ENCODE measurements at regions not wholly inside any gene's neighbourhood (a gene's known extent, or its start where the extent isn't known, plus 50 kb on each side); places are given as distances from the start of the nearest gene placed in this dataset.

- H3K27me3 ChIP-seq (replicated peaks in 2 of 5; ENCODE audit: control insufficient read depth in 4 of 5, insufficient read depth in 5 of 5, low read length in 4 of 5): no peaks in the 10 kb centered on the region
- no peak for DNase-seq
- POLR2A ChIA-PET: no interaction called here
- no peaks in the 10 kb centered on the region for H3K4me1 ChIP-seq (ENCODE audit: control extremely low read depth in 1 of 4, control insufficient read depth in 4 of 4, insufficient read depth in 4 of 4, low read length in 3 of 4)
- H3K9me3 ChIP-seq (ENCODE audit: control extremely low read depth in 1 of 5, control insufficient read depth in 4 of 5, insufficient read depth in 2 of 5, low read depth in 1 of 5, low read length in 4 of 5): peaks cover 0 to 3% (median 2%) of the 10 kb centered on the region in 5 experiments
- H3K36me3 ChIP-seq (ENCODE audit: control insufficient read depth in 4 of 4, insufficient read depth in 4 of 4, low read length in 3 of 4): no peaks in the 10 kb centered on the region
- H3K27ac ChIP-seq (ENCODE audit: insufficient read depth in 1 of 2, low read depth in 1 of 2, low read length in 2 of 2, poor library complexity in 1 of 2, severe bottlenecking in 2 of 2): no peak overlapping the region
- H3K4me3 ChIP-seq (ENCODE audit: control insufficient read depth in 1 of 7, extremely low read depth in 1 of 7, insufficient read depth in 4 of 7, low read depth in 2 of 7, low read length in 6 of 7): no peak overlapping the region
- CTCF ChIA-PET: no interaction called here
- 100% methylated on average over 1 of the region's 7 CpGs for WGBS (ENCODE audit: insufficient coverage)
Measured at GRCh38 chr12:114858388-114859146, 174.6 kb upstream of the TBX3 start.

GRCh38 chr12:114855678-114856077, 171.7 kb upstream of the TBX3 start:
- ChIA-PET CTCF (no interaction called here), POLR2A (no interaction called here)
- WGBS (ENCODE audit: insufficient coverage): 90% methylated on average over 1 of the region's 3 CpGs
- no peaks in the 10 kb centered on the region for H3K27me3 ChIP-seq (replicated peaks in 2 of 5; ENCODE audit: control insufficient read depth in 4 of 5, insufficient read depth in 5 of 5, low read length in 4 of 5)
- no peak for DNase-seq
- no peaks in the 10 kb centered on the region for H3K4me1 ChIP-seq (ENCODE audit: control extremely low read depth in 1 of 4, control insufficient read depth in 4 of 4, insufficient read depth in 4 of 4, low read length in 3 of 4)
- peaks cover 0 to 3% (median 2%) of the 10 kb centered on the region in 5 experiments for H3K9me3 ChIP-seq (ENCODE audit: control extremely low read depth in 1 of 5, control insufficient read depth in 4 of 5, insufficient read depth in 2 of 5, low read depth in 1 of 5, low read length in 4 of 5)
- no peak overlapping the region for H3K27ac ChIP-seq (ENCODE audit: insufficient read depth in 1 of 2, low read depth in 1 of 2, low read length in 2 of 2, poor library complexity in 1 of 2, severe bottlenecking in 2 of 2)
- no peaks in the 10 kb centered on the region for H3K36me3 ChIP-seq (ENCODE audit: control insufficient read depth in 4 of 4, insufficient read depth in 4 of 4, low read length in 3 of 4)
- no peak overlapping the region for H3K4me3 ChIP-seq (ENCODE audit: control insufficient read depth in 1 of 7, extremely low read depth in 1 of 7, insufficient read depth in 4 of 7, low read depth in 2 of 7, low read length in 6 of 7)

DNA sequence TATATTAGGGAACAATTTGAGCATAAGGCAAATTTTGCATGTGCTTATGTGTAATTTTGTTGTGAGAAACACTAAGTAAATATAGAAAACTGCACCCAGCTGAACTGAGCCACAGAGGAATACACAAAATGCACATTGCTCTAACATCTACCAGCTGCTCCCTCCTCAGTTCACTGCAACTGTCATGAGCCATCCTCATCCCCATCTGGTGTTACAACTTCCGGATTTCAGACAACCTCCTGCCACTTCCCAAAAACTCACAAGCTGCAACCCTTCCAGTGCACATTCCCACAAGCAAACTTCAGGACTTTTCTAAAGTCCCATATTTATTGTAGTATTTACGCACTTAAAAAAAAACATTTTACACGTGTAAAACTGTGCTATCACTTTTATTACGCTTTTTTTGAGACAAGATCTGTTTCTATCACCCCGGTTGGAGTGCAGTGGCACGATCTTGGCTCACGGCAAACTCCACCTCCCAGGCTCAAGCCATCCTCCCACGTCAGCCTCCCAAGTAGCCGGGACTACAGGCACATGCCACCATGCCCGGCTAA, 169.1 kb upstream of the TBX3 start:
- DNase-seq: no peak
- Histone ChIP-seq H3K9me3 (ENCODE audit: control extremely low read depth in 1 of 5, control insufficient read depth in 4 of 5, insufficient read depth in 2 of 5, low read depth in 1 of 5, low read length in 4 of 5) (peaks cover 0 to 3% (median 2%) of the 10 kb centered on the region in 5 experiments), H3K27ac (ENCODE audit: insufficient read depth in 1 of 2, low read depth in 1 of 2, low read length in 2 of 2, poor library complexity in 1 of 2, severe bottlenecking in 2 of 2) (no peak overlapping the region), H3K4me1 (ENCODE audit: control extremely low read depth in 1 of 4, control insufficient read depth in 4 of 4, insufficient read depth in 4 of 4, low read length in 3 of 4) (no peaks in the 10 kb centered on the region), H3K27me3 (replicated peaks in 2 of 5; ENCODE audit: control insufficient read depth in 4 of 5, insufficient read depth in 5 of 5, low read length in 4 of 5) (no peaks in the 10 kb centered on the region), H3K36me3 (ENCODE audit: control insufficient read depth in 4 of 4, insufficient read depth in 4 of 4, low read length in 3 of 4) (no peaks in the 10 kb centered on the region), H3K4me3 (ENCODE audit: control insufficient read depth in 1 of 7, extremely low read depth in 1 of 7, insufficient read depth in 4 of 7, low read depth in 2 of 7, low read length in 6 of 7) (no peak overlapping the region)
- 64% methylated on average over 6 of the region's 10 CpGs for WGBS (ENCODE audit: insufficient coverage)
- POLR2A ChIA-PET: no interaction called here
- CTCF ChIA-PET: no interaction called here

DNA sequence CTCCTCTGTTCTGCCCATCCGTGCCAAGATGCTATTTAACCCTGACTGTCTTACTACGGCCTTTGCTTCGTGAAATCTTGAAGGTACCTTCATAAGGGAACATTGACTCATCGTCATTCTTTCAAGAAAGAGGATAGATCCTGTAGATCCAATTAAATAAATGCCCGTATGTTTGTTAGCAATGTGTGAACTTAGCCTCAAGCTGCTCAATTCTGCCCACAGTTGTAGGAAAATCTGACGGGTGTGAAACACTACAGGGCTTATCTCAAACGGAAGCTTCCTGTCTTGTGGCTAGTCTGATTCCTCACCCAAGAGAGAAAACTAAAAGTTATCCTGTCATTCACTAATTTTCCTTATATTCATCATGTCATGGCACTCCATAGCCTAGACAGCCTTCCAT, 168.0 kb upstream of the TBX3 start:
- no peaks in the 10 kb centered on the region for H3K27me3 ChIP-seq (replicated peaks in 2 of 5; ENCODE audit: control insufficient read depth in 4 of 5, insufficient read depth in 5 of 5, low read length in 4 of 5)
- no peaks in the 10 kb centered on the region for H3K36me3 ChIP-seq (ENCODE audit: control insufficient read depth in 4 of 4, insufficient read depth in 4 of 4, low read length in 3 of 4)
- H3K27ac ChIP-seq (ENCODE audit: insufficient read depth in 1 of 2, low read depth in 1 of 2, low read length in 2 of 2, poor library complexity in 1 of 2, severe bottlenecking in 2 of 2): no peak overlapping the region
- H3K4me1 ChIP-seq (ENCODE audit: control extremely low read depth in 1 of 4, control insufficient read depth in 4 of 4, insufficient read depth in 4 of 4, low read length in 3 of 4): no peaks in the 10 kb centered on the region
- WGBS (ENCODE audit: insufficient coverage): 73% methylated on average over 6 of the region's 7 CpGs
- peaks cover 0 to 3% (median 0%) of the 10 kb centered on the region in 5 experiments for H3K9me3 ChIP-seq (ENCODE audit: control extremely low read depth in 1 of 5, control insufficient read depth in 4 of 5, insufficient read depth in 2 of 5, low read depth in 1 of 5, low read length in 4 of 5)
- POLR2A ChIA-PET: no interaction called here
- CTCF ChIA-PET: no interaction called here
- DNase-seq: no peak
- no peak overlapping the region for H3K4me3 ChIP-seq (ENCODE audit: control insufficient read depth in 1 of 7, extremely low read depth in 1 of 7, insufficient read depth in 4 of 7, low read depth in 2 of 7, low read length in 6 of 7)

- ChIA-PET POLR2A (no interaction called here), CTCF (no interaction called here)
- H3K4me1 ChIP-seq (ENCODE audit: control extremely low read depth in 1 of 4, control insufficient read depth in 4 of 4, insufficient read depth in 4 of 4, low read length in 3 of 4): no peaks in the 10 kb centered on the region
- H3K36me3 ChIP-seq (ENCODE audit: control insufficient read depth in 4 of 4, insufficient read depth in 4 of 4, low read length in 3 of 4): no peaks in the 10 kb centered on the region
- peaks cover 0 to 3% (median 0%) of the 10 kb centered on the region in 5 experiments for H3K9me3 ChIP-seq (ENCODE audit: control extremely low read depth in 1 of 5, control insufficient read depth in 4 of 5, insufficient read depth in 2 of 5, low read depth in 1 of 5, low read length in 4 of 5)
- no peak overlapping the region for H3K27ac ChIP-seq (ENCODE audit: insufficient read depth in 1 of 2, low read depth in 1 of 2, low read length in 2 of 2, poor library complexity in 1 of 2, severe bottlenecking in 2 of 2)
- WGBS (ENCODE audit: insufficient coverage): no CpG with 5 or more reads among the region's 7 CpGs
- no peaks in the 10 kb centered on the region for H3K27me3 ChIP-seq (replicated peaks in 2 of 5; ENCODE audit: control insufficient read depth in 4 of 5, insufficient read depth in 5 of 5, low read length in 4 of 5)
- no peak overlapping the region for H3K4me3 ChIP-seq (ENCODE audit: control insufficient read depth in 1 of 7, extremely low read depth in 1 of 7, insufficient read depth in 4 of 7, low read depth in 2 of 7, low read length in 6 of 7)
- no peak for DNase-seq
Measured at GRCh38 chr12:114850661-114851275, 166.8 kb upstream of the TBX3 start.

DNA sequence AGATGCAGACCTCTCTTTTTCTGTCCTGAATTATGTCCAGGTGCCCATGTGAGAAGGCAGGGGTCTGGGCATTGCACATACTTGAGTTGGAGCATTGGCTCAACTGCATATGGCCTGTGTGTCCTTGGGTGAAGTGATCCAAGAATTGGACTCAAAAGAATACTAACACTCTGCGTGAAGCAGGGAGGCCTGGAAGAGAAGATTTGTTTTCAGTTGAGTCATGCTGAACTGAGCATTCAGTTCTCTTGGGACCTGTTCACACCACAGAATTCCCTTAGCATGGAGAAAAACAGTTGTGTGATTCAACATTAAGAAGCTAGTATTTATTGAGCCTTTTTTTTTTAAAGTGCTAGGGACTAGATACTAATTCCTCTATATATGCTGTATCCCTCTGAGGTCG, 164.7 kb upstream of the TBX3 start:
- H3K36me3 ChIP-seq (ENCODE audit: control insufficient read depth in 4 of 4, insufficient read depth in 4 of 4, low read length in 3 of 4): no peaks in the 10 kb centered on the region
- WGBS (ENCODE audit: insufficient coverage): no CpG with 5 or more reads among the region's 2 CpGs
- no peaks in the 10 kb centered on the region for H3K4me1 ChIP-seq (ENCODE audit: control extremely low read depth in 1 of 4, control insufficient read depth in 4 of 4, insufficient read depth in 4 of 4, low read length in 3 of 4)
- H3K9me3 ChIP-seq (ENCODE audit: control extremely low read depth in 1 of 5, control insufficient read depth in 4 of 5, insufficient read depth in 2 of 5, low read depth in 1 of 5, low read length in 4 of 5): no peaks in the 10 kb centered on the region
- no peak overlapping the region for H3K4me3 ChIP-seq (ENCODE audit: control insufficient read depth in 1 of 7, extremely low read depth in 1 of 7, insufficient read depth in 4 of 7, low read depth in 2 of 7, low read length in 6 of 7)
- POLR2A ChIA-PET: no interaction called here
- CTCF ChIA-PET: no interaction called here
- H3K27me3 ChIP-seq (replicated peaks in 2 of 5; ENCODE audit: control insufficient read depth in 4 of 5, insufficient read depth in 5 of 5, low read length in 4 of 5): no peaks in the 10 kb centered on the region
- H3K27ac ChIP-seq (ENCODE audit: insufficient read depth in 1 of 2, low read depth in 1 of 2, low read length in 2 of 2, poor library complexity in 1 of 2, severe bottlenecking in 2 of 2): no peak overlapping the region
- no peak for DNase-seq

DNA sequence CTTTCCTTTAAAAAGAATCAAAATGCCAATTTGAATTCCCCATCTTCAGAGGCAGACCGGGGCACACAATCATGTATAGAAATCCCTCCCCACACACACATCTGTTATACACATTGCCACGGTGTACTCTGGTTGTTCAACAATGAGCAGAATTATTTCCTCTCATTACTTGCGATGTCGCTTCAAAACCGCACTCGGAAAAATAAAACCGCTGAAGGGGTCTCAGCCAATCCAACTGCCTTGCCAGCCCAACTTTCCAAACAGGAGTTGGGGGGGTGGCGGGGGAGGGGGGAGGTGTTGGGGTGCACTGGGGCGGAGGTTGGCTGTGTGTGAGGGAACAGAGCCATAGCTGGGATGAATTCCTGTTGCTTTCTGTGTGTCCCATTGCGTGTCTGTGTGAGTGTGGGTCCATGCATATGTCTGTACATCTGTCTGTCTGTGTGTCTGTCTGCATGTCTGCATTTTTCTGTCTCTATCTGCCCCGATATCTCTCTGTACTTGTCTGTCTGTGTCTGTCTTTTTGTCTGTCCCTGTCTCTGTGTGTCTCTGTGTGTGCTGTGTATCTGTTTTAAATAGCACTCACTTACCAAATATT, 163.6 kb upstream of the TBX3 start:
- Histone ChIP-seq H3K4me1 (ENCODE audit: control extremely low read depth in 1 of 4, control insufficient read depth in 4 of 4, insufficient read depth in 4 of 4, low read length in 3 of 4) (no peaks in the 10 kb centered on the region), H3K27ac (ENCODE audit: insufficient read depth in 1 of 2, low read depth in 1 of 2, low read length in 2 of 2, poor library complexity in 1 of 2, severe bottlenecking in 2 of 2) (no peak overlapping the region), H3K36me3 (ENCODE audit: control insufficient read depth in 4 of 4, insufficient read depth in 4 of 4, low read length in 3 of 4) (no peaks in the 10 kb centered on the region), H3K4me3 (ENCODE audit: control insufficient read depth in 1 of 7, extremely low read depth in 1 of 7, insufficient read depth in 4 of 7, low read depth in 2 of 7, low read length in 6 of 7) (no peak overlapping the region), H3K27me3 (replicated peaks in 2 of 5; ENCODE audit: control insufficient read depth in 4 of 5, insufficient read depth in 5 of 5, low read length in 4 of 5) (no peaks in the 10 kb centered on the region), H3K9me3 (ENCODE audit: control extremely low read depth in 1 of 5, control insufficient read depth in 4 of 5, insufficient read depth in 2 of 5, low read depth in 1 of 5, low read length in 4 of 5) (no peaks in the 10 kb centered on the region)
- POLR2A ChIA-PET: no interaction called here
- WGBS (ENCODE audit: insufficient coverage): 71% methylated on average over 1 of the region's 11 CpGs
- no peak for DNase-seq
- CTCF ChIA-PET: no interaction called here
